Smooth muscle cell (in vitro differentiated cells): ENCODE measurements at regions not wholly inside any gene's neighbourhood (a gene's known extent, or its start where the extent isn't known, plus 50 kb on each side); places are given as distances from the start of the nearest gene placed in this dataset.

Experiments used
- DNase-seq: peaks from one replicate; lab custom pipeline; 2025; ENCODE audit not compliant: unreplicated experiment; lab: John Stamatoyannopoulos, UW
- H2AFZ ChIP-seq: fragments of 200-600 bp; sonication (generic); 2 replicates; pipeline ENCODE4 v1.6.0; 2016; ENCODE audit warnings: antibody characterized with exemption, low read depth, mild to moderate bottlenecking
- H3F3A ChIP-seq: fragments of 200-600 bp; sonication (generic); 2 replicates; pipeline ENCODE4 v1.6.0; 2017; ENCODE audit warnings: antibody characterized with exemption, low read depth
- H3K27ac ChIP-seq: fragments of 200-600 bp; sonication (generic); 2 replicates; pipeline ENCODE4 v1.5.1; 2016; ENCODE audit warnings: low read depth, mild to moderate bottlenecking
- H3K27me3 ChIP-seq: fragments of 200-600 bp; sonication (generic); 2 replicates; pipeline ENCODE4 v1.6.1; 2016; ENCODE audit warnings: low read depth, mild to moderate bottlenecking
- H3K36me3 ChIP-seq: fragments of 200-600 bp; sonication (generic); 2 replicates; pipeline ENCODE4 v1.5.1; 2016; ENCODE audit warnings: low read depth
- H3K4me1 ChIP-seq: fragments of 200-600 bp; sonication (generic); 2 replicates; pipeline ENCODE4 v1.5.1; 2016; ENCODE audit warnings: low read depth
- H3K4me2 ChIP-seq: fragments of 200-600 bp; sonication (generic); 2 replicates; pipeline ENCODE4 v1.6.0; 2016; ENCODE audit warnings: mild to moderate bottlenecking
- H3K4me3 ChIP-seq: fragments of 200-600 bp; sonication (generic); 2 replicates; pipeline ENCODE4 v1.5.1; 2016; ENCODE audit warnings: mild to moderate bottlenecking
- H3K79me2 ChIP-seq: fragments of 200-600 bp; sonication (generic); 2 replicates; pipeline ENCODE4 v1.6.0; 2016; ENCODE audit warnings: low read depth, mild to moderate bottlenecking
- H3K9ac ChIP-seq: fragments of 200-600 bp; sonication (generic); 2 replicates; pipeline ENCODE4 v1.6.0; 2016; ENCODE audit warnings: low read depth
- H3K9me3 ChIP-seq: fragments of 200-600 bp; sonication (generic); replicated peaks from 2 replicates; pipeline ENCODE4 v1.5.1; 2016; ENCODE audit warnings: low read depth
- H4K20me1 ChIP-seq: fragments of 200-600 bp; sonication (generic); 2 replicates; pipeline ENCODE4 v1.6.0; 2016; ENCODE audit warnings: low read depth
- WGBS: methylation state at CpG from one replicate; pipeline ENCODE4 v1.1.7; 2016; ENCODE audit warnings: low lambda C conversion rate; 5-methylcytosine and 5-hydroxymethylcytosine counted together
- TF ChIP-seq, protein P1 (sequence below): fragments of 200-600 bp; sonication (generic); IDR thresholded peaks from 2 replicates; pipeline ENCODE4 v1.5.1; 2017; ENCODE audit warnings: borderline replicate concordance, mild to moderate bottlenecking, antibody characterized with exemption; ENCODE audit not compliant: insufficient read depth, poor library complexity, severe bottlenecking

DNA sequence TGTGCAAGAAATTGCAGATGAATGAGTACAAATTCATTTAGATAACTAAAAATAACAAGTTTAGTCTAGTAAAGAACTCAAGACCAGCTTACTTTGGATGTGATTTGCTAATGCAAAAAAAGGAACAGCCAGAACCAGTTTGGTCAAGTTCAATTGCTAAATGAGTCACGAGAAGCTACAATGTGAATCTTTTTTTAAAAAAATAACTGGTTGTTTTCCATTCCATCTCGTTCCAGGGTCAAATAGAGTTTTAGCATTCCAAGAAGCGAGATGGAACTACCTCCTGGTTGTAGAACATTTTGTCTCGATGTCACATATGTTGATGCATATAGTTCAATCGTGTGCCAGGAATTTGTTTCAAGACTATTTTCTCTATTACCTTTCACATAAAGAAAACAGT lies 65.0 kb upstream of the IKZF2 start:
- H3K4me2 ChIP-seq: peak overlapping the region; percentile 41
- no peaks in the 10 kb centered on the region for H4K20me1 ChIP-seq
- H3K4me3 ChIP-seq: no peak overlapping the region
- H3K36me3 ChIP-seq: no peaks in the 10 kb centered on the region
- 73% methylated on average over 5 of the region's 5 CpGs for WGBS
- H3K9me3 ChIP-seq: no peaks in the 10 kb centered on the region
- H3K27ac ChIP-seq: peak overlapping the region; percentile 50
- H3F3A ChIP-seq: no peaks in the 10 kb centered on the region
- no peak overlapping the region for H2AFZ ChIP-seq
- no peak overlapping the region for H3K9ac ChIP-seq
- no peaks in the 10 kb centered on the region for H3K27me3 ChIP-seq
- DNase-seq: no peak
- no peaks in the 10 kb centered on the region for H3K4me1 ChIP-seq
- H3K79me2 ChIP-seq: no peaks in the 10 kb centered on the region
- TF ChIP-seq, protein P1, sequence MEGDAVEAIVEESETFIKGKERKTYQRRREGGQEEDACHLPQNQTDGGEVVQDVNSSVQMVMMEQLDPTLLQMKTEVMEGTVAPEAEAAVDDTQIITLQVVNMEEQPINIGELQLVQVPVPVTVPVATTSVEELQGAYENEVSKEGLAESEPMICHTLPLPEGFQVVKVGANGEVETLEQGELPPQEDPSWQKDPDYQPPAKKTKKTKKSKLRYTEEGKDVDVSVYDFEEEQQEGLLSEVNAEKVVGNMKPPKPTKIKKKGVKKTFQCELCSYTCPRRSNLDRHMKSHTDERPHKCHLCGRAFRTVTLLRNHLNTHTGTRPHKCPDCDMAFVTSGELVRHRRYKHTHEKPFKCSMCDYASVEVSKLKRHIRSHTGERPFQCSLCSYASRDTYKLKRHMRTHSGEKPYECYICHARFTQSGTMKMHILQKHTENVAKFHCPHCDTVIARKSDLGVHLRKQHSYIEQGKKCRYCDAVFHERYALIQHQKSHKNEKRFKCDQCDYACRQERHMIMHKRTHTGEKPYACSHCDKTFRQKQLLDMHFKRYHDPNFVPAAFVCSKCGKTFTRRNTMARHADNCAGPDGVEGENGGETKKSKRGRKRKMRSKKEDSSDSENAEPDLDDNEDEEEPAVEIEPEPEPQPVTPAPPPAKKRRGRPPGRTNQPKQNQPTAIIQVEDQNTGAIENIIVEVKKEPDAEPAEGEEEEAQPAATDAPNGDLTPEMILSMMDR: no peak

DNA sequence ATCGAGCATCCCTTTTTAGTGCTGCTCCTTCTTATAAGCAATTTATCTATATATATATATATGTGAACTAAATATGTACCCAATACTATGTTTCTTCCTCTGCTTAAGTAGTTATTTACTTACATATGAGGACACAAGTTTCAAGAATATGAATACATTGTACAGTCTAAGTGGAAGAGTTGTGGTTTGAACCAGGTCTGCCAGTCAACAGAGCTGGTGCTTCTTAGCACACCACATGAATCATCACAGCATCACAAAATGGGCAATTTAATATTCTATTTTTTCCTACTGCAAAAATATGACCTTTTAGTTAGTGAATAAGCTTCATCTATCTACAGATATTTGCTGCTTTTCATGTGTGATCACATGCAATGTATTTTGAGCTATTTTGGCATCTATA lies 64.4 kb upstream of the SPAG16 start:
- TF ChIP-seq, protein P1: no peak
- no peaks in the 10 kb centered on the region for H3K4me1 ChIP-seq
- H3K4me3 ChIP-seq: no peak overlapping the region

GRCh38 chr2:213220967-213221603 lies 63.2 kb upstream of the SPAG16 start:
- Histone ChIP-seq H3K4me3 (no peak overlapping the region), H3K4me1 (no peaks in the 10 kb centered on the region), H3K27ac (no peak overlapping the region), H4K20me1 (no peaks in the 10 kb centered on the region), H3K9ac (no peak overlapping the region), H3F3A (no peaks in the 10 kb centered on the region), H3K4me2 (no peak overlapping the region), H3K27me3 (no peaks in the 10 kb centered on the region), H2AFZ (no peak overlapping the region), H3K79me2 (no peaks in the 10 kb centered on the region), H3K36me3 (no peaks in the 10 kb centered on the region), H3K9me3 (no peaks in the 10 kb centered on the region)
- DNase-seq: no peak
- TF ChIP-seq, protein P1: no peak
- 88% methylated on average over 3 of the region's 3 CpGs for WGBS

More for the DNA sequence above, 64.4 kb upstream of the SPAG16 start:
- Histone ChIP-seq H3K79me2 (no peaks in the 10 kb centered on the region), H4K20me1 (no peaks in the 10 kb centered on the region), H2AFZ (no peak overlapping the region), H3K4me2 (no peak overlapping the region), H3K27me3 (no peaks in the 10 kb centered on the region), H3K27ac (no peak overlapping the region), H3K9ac (no peak overlapping the region), H3K9me3 (no peaks in the 10 kb centered on the region), H3F3A (no peaks in the 10 kb centered on the region), H3K36me3 (no peaks in the 10 kb centered on the region)
- no peak for DNase-seq
- WGBS: 92% methylated on average over 1 of the region's 1 CpG

GRCh38 chr2:213221957-213222356 lies 62.3 kb upstream of the SPAG16 start:
- Histone ChIP-seq H3K4me1 (no peaks in the 10 kb centered on the region), H2AFZ (no peak overlapping the region), H3K79me2 (no peaks in the 10 kb centered on the region), H3K27me3 (no peaks in the 10 kb centered on the region), H3K27ac (no peak overlapping the region), H3K9me3 (no peaks in the 10 kb centered on the region), H3K36me3 (no peaks in the 10 kb centered on the region), H3K9ac (no peak overlapping the region), H3K4me3 (no peak overlapping the region), H3F3A (no peaks in the 10 kb centered on the region), H3K4me2 (no peak overlapping the region), H4K20me1 (no peaks in the 10 kb centered on the region)
- no peak for DNase-seq
- WGBS: 78% methylated on average over 2 of the region's 2 CpGs
- TF ChIP-seq, protein P1: no peak
